Stimulated activated CD4-positive, alpha-beta T cell treated with anti-CD3 and anti-CD28 coated beads, TNF-alpha, amount 100 ng/mL, for 24 hours (primary cell): ENCODE measurements at regions not wholly inside any gene's neighbourhood (a gene's known extent, or its start where the extent isn't known, plus 50 kb on each side); places are given as distances from the start of the nearest gene placed in this dataset.
"Not testable (repeated sequence)": the region's sequence is repeated elsewhere in the genome, so short reads cannot be mapped to it uniquely, and the experiment has no call there.

Experiments
- DNase-seq, 3 experiments: peaks; one replicate each; pipeline ENCODE4 v3.0.0-alpha.2; 2020; ENCODE audit warnings: low read depth in 3 of 3

DNA sequence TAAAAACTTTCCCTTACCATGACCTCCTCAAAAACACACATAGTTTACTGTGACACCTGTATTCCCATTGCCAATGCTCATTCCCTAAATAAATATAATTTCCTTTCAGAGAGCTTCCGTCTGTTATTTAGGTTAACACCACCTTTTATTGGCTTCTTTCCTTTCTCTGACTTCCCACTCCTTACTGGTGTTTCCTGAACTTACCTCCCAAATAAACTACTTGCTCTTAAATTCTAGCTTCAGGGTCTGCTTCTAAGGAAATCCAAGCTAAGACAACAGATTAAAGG, 67.4 kb upstream of the ZNF746 start:
- no peak for DNase-seq

- DNase-seq: no peak
These were observed 66.9 kb upstream of the ZNF746 start for GRCh38 chr7:149564340-149565095.

DNA sequence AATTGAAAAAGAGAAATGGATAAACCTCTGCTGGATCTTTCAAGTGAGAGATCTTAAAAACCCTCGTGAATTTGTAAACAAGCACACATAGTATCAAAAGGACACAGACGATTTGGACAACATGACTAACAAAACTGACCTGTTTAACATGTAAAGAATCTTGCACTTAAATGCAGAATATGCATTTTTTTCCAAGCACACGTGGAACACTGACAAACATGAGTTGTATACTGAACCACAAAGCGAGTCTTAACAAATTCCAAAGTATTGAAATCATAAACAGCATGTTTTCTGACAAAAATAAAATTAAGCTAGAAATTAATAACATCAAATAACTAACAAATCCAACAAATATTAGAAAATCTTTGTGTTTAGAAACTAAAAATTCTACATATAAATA, 65.0 kb upstream of the ZNF746 start:
- no peak for DNase-seq

DNA sequence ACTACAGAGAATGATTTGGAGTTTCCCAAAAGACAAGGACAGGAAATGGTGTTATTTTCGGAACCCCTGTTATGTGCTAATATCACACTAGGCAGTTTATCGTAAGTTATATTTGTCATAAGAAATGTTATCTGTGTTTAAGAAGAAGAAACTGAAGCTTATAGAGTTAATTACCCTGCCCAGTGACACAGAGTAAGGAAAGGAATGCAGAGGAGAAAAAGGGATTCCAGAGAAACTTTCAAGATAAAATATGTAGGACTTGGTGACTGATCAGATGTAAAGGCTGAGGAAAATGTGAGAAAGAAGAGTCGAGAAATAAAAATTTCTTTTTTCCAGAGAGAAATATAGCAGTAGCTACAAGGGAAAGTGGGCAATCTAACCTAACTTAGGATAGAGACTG, 63.5 kb upstream of the ZNF746 start:
- DNase-seq: no peak

DNA sequence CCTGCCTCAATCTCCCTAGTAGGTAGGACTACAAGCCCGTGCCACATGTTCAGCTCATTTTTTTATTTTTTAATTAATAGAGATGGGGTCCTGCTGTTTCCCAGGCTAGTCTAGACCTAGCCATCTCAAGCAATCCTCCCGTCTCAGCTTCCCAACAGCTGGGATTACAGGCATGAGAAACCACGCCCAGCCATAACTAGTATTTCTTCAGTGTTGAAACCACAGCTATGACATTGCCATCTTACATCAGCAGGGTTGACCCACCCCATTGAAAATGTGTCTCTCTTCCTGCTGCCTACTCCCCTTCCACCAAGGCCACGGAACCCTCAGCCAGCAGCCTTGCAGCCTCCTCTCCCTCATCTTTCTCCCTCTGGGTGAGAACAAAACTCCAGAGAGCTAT, 62.1 kb upstream of the ZNF746 start:
- no peak for DNase-seq

DNA sequence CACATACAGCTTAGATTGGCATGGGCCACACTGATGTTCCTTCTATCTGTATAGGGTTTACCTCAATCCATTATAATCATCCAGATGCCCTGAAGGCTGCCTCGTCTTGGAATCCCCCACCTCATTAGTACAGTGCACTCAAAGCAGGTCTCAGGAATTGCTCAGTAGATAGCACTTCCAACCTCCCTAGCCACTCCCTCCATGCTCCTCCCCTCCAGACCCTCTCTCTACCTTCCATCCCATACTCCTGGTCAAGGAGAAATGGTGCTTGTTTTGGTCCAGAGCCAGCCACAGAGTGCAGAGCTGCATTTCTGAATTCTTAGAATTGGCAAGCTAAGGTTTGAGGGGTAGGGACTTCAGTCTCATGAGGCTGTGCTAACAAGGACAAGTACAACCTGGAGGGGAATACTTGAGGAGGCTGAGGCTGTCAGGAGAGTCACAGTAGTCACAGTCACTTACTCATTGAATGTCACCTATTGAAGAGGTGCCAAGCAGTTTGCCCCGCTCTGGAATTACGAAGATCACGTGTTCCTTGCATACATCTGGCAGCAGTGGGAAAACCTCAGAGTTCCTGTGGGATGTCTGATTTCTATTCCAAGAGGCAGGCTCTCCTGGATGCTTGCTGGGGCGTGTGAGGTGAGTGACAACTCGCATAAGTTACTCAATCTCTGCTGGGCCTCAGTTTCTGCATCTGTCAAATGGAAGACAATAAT, 60.7 kb upstream of the ZNF746 start:
- no peak for DNase-seq

DNA sequence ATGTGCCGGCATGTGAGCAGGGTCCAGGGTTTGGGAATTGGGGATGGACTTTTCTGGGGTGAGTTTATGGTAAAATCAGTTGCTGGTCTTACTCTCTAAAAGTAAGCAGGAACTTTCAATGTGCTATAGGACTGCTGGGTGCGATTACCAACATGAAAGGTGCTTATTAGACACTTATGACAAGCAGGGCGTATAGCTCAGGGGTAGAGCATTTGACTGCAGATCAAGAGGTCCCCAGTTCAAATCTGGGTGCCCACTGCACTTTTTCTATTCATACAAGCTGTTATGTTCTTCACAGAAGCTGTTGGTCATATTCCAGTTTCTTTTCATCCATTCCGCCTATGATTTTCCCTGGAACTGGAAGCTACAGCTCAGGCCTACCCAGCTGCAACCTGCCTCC, 58.9 kb upstream of the ZNF746 start:
- DNase-seq: not testable (repeated sequence)

GRCh38 chr7:149554821-149555220, 57.2 kb upstream of the ZNF746 start:
- not testable (repeated sequence) for DNase-seq

- not testable (repeated sequence) for DNase-seq
These were observed 56.4 kb upstream of the ZNF746 start for GRCh38 chr7:149553991-149554390.

DNA sequence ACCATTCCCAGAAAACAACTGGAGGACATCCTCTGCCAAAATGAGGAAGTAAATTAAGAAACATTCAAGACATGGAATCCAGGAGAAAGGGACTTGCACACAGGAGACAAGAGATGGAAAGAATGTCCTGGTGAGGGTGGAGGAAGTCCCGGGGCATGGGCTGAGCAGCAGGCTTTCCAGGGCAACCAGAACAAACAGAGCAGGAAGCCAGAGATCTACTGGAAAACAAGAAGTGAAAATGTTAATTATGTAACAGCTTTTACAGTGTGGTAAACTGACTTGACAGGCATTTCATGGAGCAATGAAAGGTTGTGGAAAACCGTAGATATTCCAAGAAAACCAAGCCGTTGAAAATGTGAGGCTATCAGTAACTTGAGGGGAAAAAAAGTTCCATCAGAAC, 55.2 kb upstream of the ZNF746 start:
- no peak for DNase-seq
